Naive thymus-derived CD8-positive, alpha-beta T cell (primary cell): ENCODE measurements at regions not wholly inside any gene's neighbourhood (a gene's known extent, or its start where the extent isn't known, plus 50 kb on each side); places are given as distances from the start of the nearest gene placed in this dataset.

Source experiments
- ATAC-seq, 2 donors: fragments of 150-1000 bp; cut with Tn5 transposase in 1 of 2; sonication (Bioruptor Pico), chemical (Tn5 transposase) in 1 of 2; 1 replicate in 1 of 2; 2 replicates in 1 of 2; pipeline ENCODE4 v1.10.0; 2021; ENCODE audit warnings: mild to moderate bottlenecking in 2 of 2, moderate library complexity in 2 of 2
- POLR2A ChIA-PET: fragments of 350-600 bp; sonication (Branson Sonifier 250); formaldehyde crosslinking; loops from one replicate; lab custom pipeline; 2021; ENCODE audit warnings: antibody characterized with exemption; lab: Charles Lee
- DNase-seq, 10 donors: peaks; one replicate each; pipeline versions ENCODE4 v3.0.0 to v3.0.0-alpha.2; 2020 to 2022
- H3K27ac Mint-ChIP-seq, 10 donors: one replicate each; pipeline ENCODE4 v1.8.0; 2020 to 2022; ENCODE audit warnings: mild to moderate bottlenecking in 10 of 10, mixed read lengths in 10 of 10, moderate library complexity in 4 of 10, inconsistent platforms in 1 of 10
- H3K27me3 Mint-ChIP-seq, 5 donors: one replicate each; pipeline ENCODE4 v1.8.0; 2021 to 2022; ENCODE audit warnings: mixed read lengths in 5 of 5
- H3K36me3 Mint-ChIP-seq, 3 donors: one replicate each; pipeline ENCODE4 v1.8.0; 2020 to 2022; ENCODE audit warnings: mixed read lengths in 3 of 3, mild to moderate bottlenecking in 2 of 3, inconsistent platforms in 1 of 3
- H3K4me1 Mint-ChIP-seq, 4 donors: one replicate each; pipeline ENCODE4 v1.8.0; 2021 to 2022; ENCODE audit warnings: mixed read lengths in 4 of 4
- H3K4me3 Mint-ChIP-seq, 10 donors: one replicate each; pipeline ENCODE4 v1.8.0; 2020 to 2022; ENCODE audit warnings: mild to moderate bottlenecking in 10 of 10, mixed read lengths in 10 of 10, moderate library complexity in 6 of 10, inconsistent platforms in 1 of 10
- H3K9me3 Mint-ChIP-seq, 9 donors: one replicate each; pipeline ENCODE4 v1.8.0; 2020 to 2022; ENCODE audit warnings: mixed read lengths in 9 of 9, mild to moderate bottlenecking in 3 of 9, inconsistent platforms in 1 of 9, moderate library complexity in 1 of 9

GRCh38 chr18:28961669-28962228, 784.8 kb upstream of the CDH2 start:
- Mint-ChIP-seq H3K27ac (no peak overlapping the region), H3K4me3 (no peak overlapping the region), H3K4me1 (no peaks in the 10 kb centered on the region), H3K36me3 (no peaks in the 10 kb centered on the region), H3K9me3 (peaks cover 0 to 17% (median 3%) of the 10 kb centered on the region in 9 donors), H3K27me3 (no peaks in the 10 kb centered on the region)
- POLR2A ChIA-PET: no interaction called here
- no peak for ATAC-seq
- no peak for DNase-seq

GRCh38 chr18:28960146-28960545, 783.2 kb upstream of the CDH2 start:
- H3K4me3 Mint-ChIP-seq: no peak overlapping the region
- ATAC-seq (no peak), DNase-seq (no peak)
- no peaks in the 10 kb centered on the region for H3K4me1 Mint-ChIP-seq
- POLR2A ChIA-PET: no interaction called here
- peaks cover 3 to 27% (median 9%) of the 10 kb centered on the region in 9 donors for H3K9me3 Mint-ChIP-seq
- H3K27ac Mint-ChIP-seq: no peak overlapping the region
- H3K36me3 Mint-ChIP-seq: no peaks in the 10 kb centered on the region
- H3K27me3 Mint-ChIP-seq: no peaks in the 10 kb centered on the region

- ATAC-seq (no peak), DNase-seq (no peak)
- Mint-ChIP-seq H3K27me3 (no peaks in the 10 kb centered on the region), H3K27ac (no peak overlapping the region), H3K9me3 (peaks cover 8 to 46% (median 19%) of the 10 kb centered on the region in 9 donors), H3K36me3 (peaks cover 0 to 6% (median 4%) of the 10 kb centered on the region in 3 donors), H3K4me3 (no peak overlapping the region), H3K4me1 (no peaks in the 10 kb centered on the region)
- POLR2A ChIA-PET: no interaction called here
Measured at GRCh38 chr18:28952339-28952738, 775.4 kb upstream of the CDH2 start.

GRCh38 chr18:28947900-28948299, 771.0 kb upstream of the CDH2 start:
- POLR2A ChIA-PET: no interaction called here
- Mint-ChIP-seq H3K27ac (no peak overlapping the region), H3K9me3 (peaks cover 4 to 39% (median 12%) of the 10 kb centered on the region in 9 donors)

GRCh38 chr18:28946471-28946870, 769.5 kb upstream of the CDH2 start:
- H3K27me3 Mint-ChIP-seq: no peaks in the 10 kb centered on the region
- ATAC-seq (no peak), DNase-seq (no peak)
- peaks cover 6 to 27% (median 11%) of the 10 kb centered on the region in 9 donors for H3K9me3 Mint-ChIP-seq
- H3K36me3 Mint-ChIP-seq: peaks cover 0 to 4% (median 4%) of the 10 kb centered on the region in 3 donors
- no peak overlapping the region for H3K4me3 Mint-ChIP-seq
- POLR2A ChIA-PET: no interaction called here
- H3K27ac Mint-ChIP-seq: no peak overlapping the region
- no peaks in the 10 kb centered on the region for H3K4me1 Mint-ChIP-seq

More at GRCh38 chr18:28947900-28948299, 771.0 kb upstream of the CDH2 start:
- ATAC-seq: no peak
- H3K27me3 Mint-ChIP-seq: no peaks in the 10 kb centered on the region
- H3K36me3 Mint-ChIP-seq: peaks cover 0 to 9% (median 4%) of the 10 kb centered on the region in 3 donors
- H3K4me3 Mint-ChIP-seq: no peak overlapping the region
- H3K4me1 Mint-ChIP-seq: no peaks in the 10 kb centered on the region
- no peak for DNase-seq

- H3K27ac Mint-ChIP-seq: no peak overlapping the region
- H3K36me3 Mint-ChIP-seq: no peaks in the 10 kb centered on the region
- no peak overlapping the region for H3K4me3 Mint-ChIP-seq
- H3K9me3 Mint-ChIP-seq: peaks cover 0 to 18% (median 6%) of the 10 kb centered on the region in 9 donors
- no peaks in the 10 kb centered on the region for H3K27me3 Mint-ChIP-seq
- H3K4me1 Mint-ChIP-seq: no peaks in the 10 kb centered on the region
- DNase-seq: no peak
- POLR2A ChIA-PET: no interaction called here
- ATAC-seq: no peak
Measured at GRCh38 chr18:28922936-28923335, 746.0 kb upstream of the CDH2 start.

- Mint-ChIP-seq H3K4me1 (no peaks in the 10 kb centered on the region), H3K27ac (no peak overlapping the region), H3K9me3 (peaks cover 0 to 24% (median 9%) of the 10 kb centered on the region in 9 donors), H3K4me3 (no peak overlapping the region), H3K27me3 (no peaks in the 10 kb centered on the region), H3K36me3 (no peaks in the 10 kb centered on the region)
- no peak for DNase-seq
- POLR2A ChIA-PET: no interaction called here
- ATAC-seq: no peak
Measured at GRCh38 chr18:28916456-28916855, 739.5 kb upstream of the CDH2 start.

GRCh38 chr18:28905509-28905908, 728.6 kb upstream of the CDH2 start:
- H3K4me1 Mint-ChIP-seq: no peaks in the 10 kb centered on the region
- ATAC-seq: no peak

GRCh38 chr18:28904789-28905364, 727.9 kb upstream of the CDH2 start:
- no peaks in the 10 kb centered on the region for H3K27me3 Mint-ChIP-seq
- no peaks in the 10 kb centered on the region for H3K4me1 Mint-ChIP-seq
- H3K36me3 Mint-ChIP-seq: no peaks in the 10 kb centered on the region
- POLR2A ChIA-PET: no interaction called here
- DNase-seq (no peak), ATAC-seq (no peak)
- no peak overlapping the region for H3K27ac Mint-ChIP-seq
- peaks cover 0 to 16% (median 10%) of the 10 kb centered on the region in 9 donors for H3K9me3 Mint-ChIP-seq
- no peak overlapping the region for H3K4me3 Mint-ChIP-seq

More at GRCh38 chr18:28905509-28905908, 728.6 kb upstream of the CDH2 start:
- H3K27ac Mint-ChIP-seq: no peak overlapping the region
- no peaks in the 10 kb centered on the region for H3K36me3 Mint-ChIP-seq
- no peaks in the 10 kb centered on the region for H3K27me3 Mint-ChIP-seq
- no peak overlapping the region for H3K4me3 Mint-ChIP-seq
- POLR2A ChIA-PET: no interaction called here
- peaks cover 0 to 19% (median 10%) of the 10 kb centered on the region in 9 donors for H3K9me3 Mint-ChIP-seq
- DNase-seq: no peak

- no peak for DNase-seq
- POLR2A ChIA-PET: no interaction called here
- H3K4me1 Mint-ChIP-seq: no peaks in the 10 kb centered on the region
- H3K9me3 Mint-ChIP-seq: peaks cover 0 to 20% (median 10%) of the 10 kb centered on the region in 9 donors
- no peak for ATAC-seq
- no peaks in the 10 kb centered on the region for H3K27me3 Mint-ChIP-seq
- H3K4me3 Mint-ChIP-seq: no peak overlapping the region
- no peak overlapping the region for H3K27ac Mint-ChIP-seq
- no peaks in the 10 kb centered on the region for H3K36me3 Mint-ChIP-seq
Measured at GRCh38 chr18:28903306-28903705, 726.4 kb upstream of the CDH2 start.

- Mint-ChIP-seq H3K27me3 (no peaks in the 10 kb centered on the region), H3K27ac (no peak overlapping the region), H3K36me3 (no peaks in the 10 kb centered on the region), H3K9me3 (peaks cover 2 to 17% (median 7%) of the 10 kb centered on the region in 9 donors), H3K4me1 (no peaks in the 10 kb centered on the region), H3K4me3 (no peak overlapping the region)
- POLR2A ChIA-PET: no interaction called here
- DNase-seq (no peak), ATAC-seq (no peak)
Measured at GRCh38 chr18:28890791-28891190, 713.9 kb upstream of the CDH2 start.

- no peaks in the 10 kb centered on the region for H3K36me3 Mint-ChIP-seq
- H3K27me3 Mint-ChIP-seq: no peaks in the 10 kb centered on the region
- no peak overlapping the region for H3K4me3 Mint-ChIP-seq
- no peak for ATAC-seq
- no peaks in the 10 kb centered on the region for H3K4me1 Mint-ChIP-seq
- H3K27ac Mint-ChIP-seq: no peak overlapping the region
- no peak for DNase-seq
- POLR2A ChIA-PET: no interaction called here
- H3K9me3 Mint-ChIP-seq: peaks cover 2 to 33% (median 6%) of the 10 kb centered on the region in 9 donors
Measured at GRCh38 chr18:28884304-28884703, 707.4 kb upstream of the CDH2 start.

- no peak for ATAC-seq
- Mint-ChIP-seq H3K4me1 (no peaks in the 10 kb centered on the region), H3K9me3 (peaks cover under 1 to 33% (median 4%) of the 10 kb centered on the region in 9 donors), H3K36me3 (no peaks in the 10 kb centered on the region), H3K27ac (no peak overlapping the region), H3K4me3 (no peak overlapping the region), H3K27me3 (no peaks in the 10 kb centered on the region)
- DNase-seq: no peak
- POLR2A ChIA-PET: no interaction called here
Measured at GRCh38 chr18:28880856-28881255, 703.9 kb upstream of the CDH2 start.

- Mint-ChIP-seq H3K36me3 (no peaks in the 10 kb centered on the region), H3K4me3 (no peak overlapping the region), H3K27me3 (no peaks in the 10 kb centered on the region), H3K4me1 (no peaks in the 10 kb centered on the region), H3K27ac (no peak overlapping the region), H3K9me3 (peaks cover 0 to 23% (median 12%) of the 10 kb centered on the region in 9 donors)
- ATAC-seq (no peak), DNase-seq (no peak)
- POLR2A ChIA-PET: no interaction called here
Measured at GRCh38 chr18:28875059-28875458, 698.1 kb upstream of the CDH2 start.
